H9 (cell line): ENCODE measurements at regions not wholly inside any gene's neighbourhood (a gene's known extent, or its start where the extent isn't known, plus 50 kb on each side); places are given as distances from the start of the nearest gene placed in this dataset.

ENCODE experiments used
- DNase-seq: peaks from one replicate; pipeline ENCODE4 v3.0.0-alpha.2; 2017
- H2AFZ ChIP-seq: one replicate; pipeline ENCODE4 v1.6.1; 2013; ENCODE audit warnings: mild to moderate bottlenecking, low read length, control low read depth, moderate library complexity
- H2AK5ac ChIP-seq: 2 replicates; pipeline ENCODE4 v1.6.1; 2013; ENCODE audit warnings: low read length, control low read depth, mixed read lengths; ENCODE audit not compliant: insufficient read length
- H2BK120ac ChIP-seq: one replicate; pipeline ENCODE4 v1.6.1; 2013; ENCODE audit warnings: low read depth, mild to moderate bottlenecking, low read length, control low read depth, inconsistent platforms; ENCODE audit not compliant: poor library complexity, severe bottlenecking
- H2BK12ac ChIP-seq: 2 replicates; pipeline ENCODE4 v1.6.1; 2013; ENCODE audit warnings: low read length, control low read depth, mixed read lengths, low read depth; ENCODE audit not compliant: insufficient read length
- H2BK15ac ChIP-seq: 2 replicates; pipeline ENCODE4 v1.6.1; 2013; ENCODE audit warnings: low read depth, low read length, control low read depth
- H2BK20ac ChIP-seq: one replicate; pipeline ENCODE4 v1.6.1; 2013; ENCODE audit warnings: low read depth, mild to moderate bottlenecking, low read length, control low read depth, inconsistent platforms; ENCODE audit not compliant: poor library complexity, severe bottlenecking
- H2BK5ac ChIP-seq: 2 replicates; pipeline ENCODE4 v1.6.1; 2013; ENCODE audit warnings: low read length, control low read depth, mixed read lengths; ENCODE audit not compliant: insufficient read length
- H3K14ac ChIP-seq: 2 replicates; pipeline ENCODE4 v1.6.1; 2013; ENCODE audit warnings: low read length, control low read depth; ENCODE audit not compliant: insufficient read depth
- H3K18ac ChIP-seq: 2 replicates; pipeline ENCODE4 v1.6.1; 2013; ENCODE audit warnings: low read depth, mild to moderate bottlenecking, mixed read lengths, low read length, control low read depth; ENCODE audit not compliant: insufficient read length
- H3K23ac ChIP-seq: 2 replicates; pipeline ENCODE4 v1.6.1; 2013; ENCODE audit warnings: low read length, control low read depth, mixed read lengths, low read depth; ENCODE audit not compliant: insufficient read length
- H3K23me2 ChIP-seq: 2 replicates; pipeline ENCODE4 v1.6.1; 2013; ENCODE audit warnings: low read depth, mild to moderate bottlenecking, mixed read lengths, low read length, control low read depth; ENCODE audit not compliant: insufficient read length, poor library complexity, severe bottlenecking
- H3K27ac ChIP-seq: 2 replicates; pipeline ENCODE4 v1.5.1; 2013; ENCODE audit warnings: low read length, control low read depth, mixed read lengths, low read depth; ENCODE audit not compliant: insufficient read length
- H3K27me3 ChIP-seq: 2 replicates; pipeline ENCODE4 v1.6.1; 2013; ENCODE audit warnings: low read length, control low read depth, inconsistent platforms; ENCODE audit not compliant: insufficient read depth
- H3K4ac ChIP-seq: 2 replicates; pipeline ENCODE4 v1.6.1; 2013; ENCODE audit warnings: low read depth, mild to moderate bottlenecking, control low read depth, inconsistent platforms, low read length, moderate library complexity
- H3K4me1 ChIP-seq: 2 replicates; pipeline ENCODE4 v1.6.1; 2013; ENCODE audit warnings: low read length, control low read depth, inconsistent platforms; ENCODE audit not compliant: insufficient read depth
- H3K4me2 ChIP-seq: 2 replicates; pipeline ENCODE4 v1.6.1; 2013; ENCODE audit warnings: low read length, control low read depth, mixed read lengths; ENCODE audit not compliant: insufficient read length, insufficient read depth
- H3K56ac ChIP-seq: 2 replicates; pipeline ENCODE4 v1.6.1; 2013; ENCODE audit warnings: low read depth, mild to moderate bottlenecking, mixed read lengths, low read length, control low read depth; ENCODE audit not compliant: insufficient read length
- H3K79me1 ChIP-seq: 2 replicates; pipeline ENCODE4 v1.6.1; 2013; ENCODE audit warnings: low read depth, mild to moderate bottlenecking, moderate library complexity, low read length, control low read depth, inconsistent platforms; ENCODE audit not compliant: insufficient read depth, poor library complexity, severe bottlenecking
- H3K79me2 ChIP-seq: 2 replicates; pipeline ENCODE4 v1.6.1; 2013; ENCODE audit warnings: low read length, control low read depth, inconsistent platforms; ENCODE audit not compliant: insufficient read depth
- H3K9ac ChIP-seq: 2 replicates; pipeline ENCODE4 v1.6.1; 2013; ENCODE audit warnings: low read length, control low read depth, mixed read lengths; ENCODE audit not compliant: insufficient read length; ENCODE audit errors: extremely low read depth
- H3K9me3 ChIP-seq: one replicate; pipeline ENCODE4 v1.6.1; 2013; ENCODE audit warnings: low read depth, low read length, inconsistent platforms; ENCODE audit not compliant: control insufficient read depth
- H3T11ph ChIP-seq: one replicate; pipeline ENCODE4 v1.6.1; 2013; ENCODE audit warnings: mild to moderate bottlenecking, low read length, control low read depth, inconsistent platforms
- H4K20me1 ChIP-seq: one replicate; pipeline ENCODE4 v1.6.1; 2013; ENCODE audit not compliant: control insufficient read depth, insufficient read length, insufficient read depth
- H4K5ac ChIP-seq: 2 replicates; pipeline ENCODE4 v1.6.1; 2013; ENCODE audit warnings: low read depth, mild to moderate bottlenecking, mixed read lengths, low read length, control low read depth; ENCODE audit not compliant: insufficient read length
- H4K8ac ChIP-seq: replicated peaks from 2 replicates; pipeline ENCODE4 v1.6.1; 2013; ENCODE audit warnings: low read length, control low read depth, mixed read lengths, low read depth; ENCODE audit not compliant: insufficient read length
- H4K91ac ChIP-seq: 2 replicates; pipeline ENCODE4 v1.6.1; 2013; ENCODE audit warnings: low read depth, mild to moderate bottlenecking, moderate library complexity, mixed read lengths, low read length, control low read depth; ENCODE audit not compliant: insufficient read length
- H3K27ac Mint-ChIP-seq, 3 experiments: 2 replicates in 2 of 3; 3 replicates in 1 of 3; pipeline ENCODE4 v1.8.0; 2020 to 2021; ENCODE audit warnings: mixed read lengths in 3 of 3, mild to moderate bottlenecking in 1 of 3, moderate library complexity in 1 of 3
- H3K27me3 Mint-ChIP-seq: 2 replicates; pipeline ENCODE4 v1.8.0; 2021; ENCODE audit warnings: low read depth, mild to moderate bottlenecking, moderate library complexity, mixed read lengths
- H3K36me3 Mint-ChIP-seq, 3 experiments: 2 replicates in 2 of 3; 3 replicates in 1 of 3; pipeline ENCODE4 v1.8.0; 2020 to 2021; ENCODE audit warnings: low read depth in 3 of 3, mixed read lengths in 3 of 3; ENCODE audit not compliant: insufficient read depth in 1 of 3
- H3K4me1 Mint-ChIP-seq, 2 experiments: 2 replicates each; pipeline ENCODE4 v1.8.0; 2020; ENCODE audit warnings: mixed read lengths in 2 of 2
- H3K4me3 Mint-ChIP-seq, 2 experiments: 2 replicates in 1 of 2; 3 replicates in 1 of 2; pipeline ENCODE4 v1.8.0; 2020 to 2021; ENCODE audit warnings: mild to moderate bottlenecking in 2 of 2, mixed read lengths in 2 of 2, moderate library complexity in 1 of 2
- H3K9me3 Mint-ChIP-seq, 2 experiments: 2 replicates in 1 of 2; 3 replicates in 1 of 2; pipeline ENCODE4 v1.8.0; 2020; ENCODE audit warnings: mild to moderate bottlenecking in 2 of 2, mixed read lengths in 2 of 2, moderate library complexity in 1 of 2
- WGBS: extraction: QIAGEN DNeasy Blood & Tissue Kit; methylation state at CpG from one replicate; pipeline ENCODE4 v1.1.7; 2013; ENCODE audit warnings: missing lambda C conversion rate, low lambda C conversion rate, mixed read lengths; ENCODE audit not compliant: insufficient read length; ENCODE audit errors: extremely low coverage; 5-methylcytosine and 5-hydroxymethylcytosine counted together
- TF ChIP-seq, protein P1 (sequence below): fragments of 200-600 bp; sonication (generic); conservative IDR thresholded peaks from 3 replicates; pipeline ENCODE4 v1.8.0; 2021; ENCODE audit warnings: antibody characterized with exemption, mild to moderate bottlenecking

DNA sequence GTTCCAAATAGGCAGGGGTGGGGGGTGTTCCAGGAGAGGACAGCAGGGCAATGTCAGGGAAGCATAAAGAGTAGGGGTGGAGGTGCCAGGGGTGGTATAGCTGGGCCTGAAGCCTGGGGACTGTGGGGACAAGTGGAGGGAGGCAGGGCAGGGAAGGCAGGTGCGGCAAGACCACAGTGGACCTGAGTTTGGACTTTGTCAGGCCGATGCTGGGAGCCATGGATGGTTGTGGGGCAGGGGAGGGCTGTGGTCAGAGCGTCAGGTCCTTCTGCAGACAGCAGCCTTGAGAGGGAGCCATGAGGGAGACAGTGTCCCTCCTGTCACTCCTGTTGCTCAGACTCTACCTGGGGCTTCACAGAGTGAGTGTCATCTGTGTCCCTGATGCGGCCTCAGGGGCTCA lies 320.3 kb downstream of the PTPRU start:
- Mint-ChIP-seq H3K4me3 (no peak overlapping the region), H3K4me1 (peaks cover 0 to 2% of the 10 kb centered on the region in 2 experiments; a peak in 2 of 4 replicates), H3K27me3 (no peaks in the 10 kb centered on the region), H3K36me3 (no peaks in the 10 kb centered on the region), H3K9me3 (no peaks in the 10 kb centered on the region), H3K27ac (no peak overlapping the region; a peak in 1 of 7 replicates)
- Histone ChIP-seq H2AFZ (no peak overlapping the region), H3K4ac (no peak overlapping the region), H3K4me1 (no peaks in the 10 kb centered on the region), H2BK120ac (no peak overlapping the region), H3K27me3 (no peaks in the 10 kb centered on the region), H3T11ph (no peak overlapping the region), H2BK5ac (no peak overlapping the region), H3K23me2 (no peaks in the 10 kb centered on the region), H3K23ac (no peak overlapping the region), H3K14ac (no peak overlapping the region), H4K91ac (no peak overlapping the region), H4K5ac (no peak overlapping the region), H3K18ac (no peak overlapping the region), H3K79me2 (no peaks in the 10 kb centered on the region), H3K56ac (no peak overlapping the region), H2AK5ac (no peak overlapping the region), H4K8ac (no peak overlapping the region), H3K9ac (no peak overlapping the region), H3K9me3 (no peaks in the 10 kb centered on the region), H4K20me1 (no peaks in the 10 kb centered on the region), H3K27ac (no peak overlapping the region), H2BK15ac (no peak overlapping the region), H2BK20ac (no peak overlapping the region), H3K79me1 (no peaks in the 10 kb centered on the region), H3K4me2 (no peak overlapping the region), H2BK12ac (no peak overlapping the region)
- TF ChIP-seq, protein P1, sequence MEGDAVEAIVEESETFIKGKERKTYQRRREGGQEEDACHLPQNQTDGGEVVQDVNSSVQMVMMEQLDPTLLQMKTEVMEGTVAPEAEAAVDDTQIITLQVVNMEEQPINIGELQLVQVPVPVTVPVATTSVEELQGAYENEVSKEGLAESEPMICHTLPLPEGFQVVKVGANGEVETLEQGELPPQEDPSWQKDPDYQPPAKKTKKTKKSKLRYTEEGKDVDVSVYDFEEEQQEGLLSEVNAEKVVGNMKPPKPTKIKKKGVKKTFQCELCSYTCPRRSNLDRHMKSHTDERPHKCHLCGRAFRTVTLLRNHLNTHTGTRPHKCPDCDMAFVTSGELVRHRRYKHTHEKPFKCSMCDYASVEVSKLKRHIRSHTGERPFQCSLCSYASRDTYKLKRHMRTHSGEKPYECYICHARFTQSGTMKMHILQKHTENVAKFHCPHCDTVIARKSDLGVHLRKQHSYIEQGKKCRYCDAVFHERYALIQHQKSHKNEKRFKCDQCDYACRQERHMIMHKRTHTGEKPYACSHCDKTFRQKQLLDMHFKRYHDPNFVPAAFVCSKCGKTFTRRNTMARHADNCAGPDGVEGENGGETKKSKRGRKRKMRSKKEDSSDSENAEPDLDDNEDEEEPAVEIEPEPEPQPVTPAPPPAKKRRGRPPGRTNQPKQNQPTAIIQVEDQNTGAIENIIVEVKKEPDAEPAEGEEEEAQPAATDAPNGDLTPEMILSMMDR, result no peak
- no peak for DNase-seq
- no CpG with 5 or more reads among the region's 4 CpGs for WGBS
